ENCODE measurements at regions not wholly inside any gene's neighbourhood (a gene's known extent, or its start where the extent isn't known, plus 50 kb on each side); places are given as distances from the start of the nearest gene placed in this dataset.

GRCh38 chr20:63100174-63100925, 93.6 kb upstream of the BHLHE23 start:
- Histone ChIP-seq H3K4me3 (ENCODE audit: low read depth in 2 of 2, low read length in 1 of 2) (no peak overlapping the region), H3K4me1 (ENCODE audit: control insufficient read depth in 1 of 2, insufficient read depth in 2 of 2, low read depth in 1 of 2, low read length in 1 of 2) (no peaks in the 10 kb centered on the region; a peak in 1 of 4 replicates), H3K36me3 (replicated peaks in 1 of 2; ENCODE audit: control insufficient read depth in 1 of 2, insufficient read depth in 2 of 2, low read length in 1 of 2) (no peaks in the 10 kb centered on the region), H4K20me1 (ENCODE audit: insufficient read depth) (no peaks in the 10 kb centered on the region), H3K9ac (no peak overlapping the region), H3K9me3 (no peaks in the 10 kb centered on the region), H3F3A (replicated peaks; ENCODE audit: insufficient read depth) (no peaks in the 10 kb centered on the region), H3K4me2 (no peak overlapping the region), H3K9me2 (no peaks in the 10 kb centered on the region), H3K27ac (ENCODE audit: low read depth in 2 of 2, low read length in 1 of 2) (no peak overlapping the region), H3K79me2 (ENCODE audit: insufficient read depth) (no peaks in the 10 kb centered on the region), H3K27me3 (ENCODE audit: insufficient read depth) (peaks cover 12% of the 10 kb centered on the region), H2AFZ (ENCODE audit: low read depth) (no peak overlapping the region)
- TF ChIP-seq, protein P1, sequence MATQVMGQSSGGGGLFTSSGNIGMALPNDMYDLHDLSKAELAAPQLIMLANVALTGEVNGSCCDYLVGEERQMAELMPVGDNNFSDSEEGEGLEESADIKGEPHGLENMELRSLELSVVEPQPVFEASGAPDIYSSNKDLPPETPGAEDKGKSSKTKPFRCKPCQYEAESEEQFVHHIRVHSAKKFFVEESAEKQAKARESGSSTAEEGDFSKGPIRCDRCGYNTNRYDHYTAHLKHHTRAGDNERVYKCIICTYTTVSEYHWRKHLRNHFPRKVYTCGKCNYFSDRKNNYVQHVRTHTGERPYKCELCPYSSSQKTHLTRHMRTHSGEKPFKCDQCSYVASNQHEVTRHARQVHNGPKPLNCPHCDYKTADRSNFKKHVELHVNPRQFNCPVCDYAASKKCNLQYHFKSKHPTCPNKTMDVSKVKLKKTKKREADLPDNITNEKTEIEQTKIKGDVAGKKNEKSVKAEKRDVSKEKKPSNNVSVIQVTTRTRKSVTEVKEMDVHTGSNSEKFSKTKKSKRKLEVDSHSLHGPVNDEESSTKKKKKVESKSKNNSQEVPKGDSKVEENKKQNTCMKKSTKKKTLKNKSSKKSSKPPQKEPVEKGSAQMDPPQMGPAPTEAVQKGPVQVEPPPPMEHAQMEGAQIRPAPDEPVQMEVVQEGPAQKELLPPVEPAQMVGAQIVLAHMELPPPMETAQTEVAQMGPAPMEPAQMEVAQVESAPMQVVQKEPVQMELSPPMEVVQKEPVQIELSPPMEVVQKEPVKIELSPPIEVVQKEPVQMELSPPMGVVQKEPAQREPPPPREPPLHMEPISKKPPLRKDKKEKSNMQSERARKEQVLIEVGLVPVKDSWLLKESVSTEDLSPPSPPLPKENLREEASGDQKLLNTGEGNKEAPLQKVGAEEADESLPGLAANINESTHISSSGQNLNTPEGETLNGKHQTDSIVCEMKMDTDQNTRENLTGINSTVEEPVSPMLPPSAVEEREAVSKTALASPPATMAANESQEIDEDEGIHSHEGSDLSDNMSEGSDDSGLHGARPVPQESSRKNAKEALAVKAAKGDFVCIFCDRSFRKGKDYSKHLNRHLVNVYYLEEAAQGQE (IDR thresholded peaks at IDR 0.05; ENCODE audit: low read depth, low read length) = no peak
- POLR2A ChIA-PET = no interaction called here
- CTCF ChIA-PET = no interaction called here
- no peak for DNase-seq
- 13% methylated on average over 10 of the region's 14 CpGs for WGBS (ENCODE audit: low lambda C conversion rate)

DNA sequence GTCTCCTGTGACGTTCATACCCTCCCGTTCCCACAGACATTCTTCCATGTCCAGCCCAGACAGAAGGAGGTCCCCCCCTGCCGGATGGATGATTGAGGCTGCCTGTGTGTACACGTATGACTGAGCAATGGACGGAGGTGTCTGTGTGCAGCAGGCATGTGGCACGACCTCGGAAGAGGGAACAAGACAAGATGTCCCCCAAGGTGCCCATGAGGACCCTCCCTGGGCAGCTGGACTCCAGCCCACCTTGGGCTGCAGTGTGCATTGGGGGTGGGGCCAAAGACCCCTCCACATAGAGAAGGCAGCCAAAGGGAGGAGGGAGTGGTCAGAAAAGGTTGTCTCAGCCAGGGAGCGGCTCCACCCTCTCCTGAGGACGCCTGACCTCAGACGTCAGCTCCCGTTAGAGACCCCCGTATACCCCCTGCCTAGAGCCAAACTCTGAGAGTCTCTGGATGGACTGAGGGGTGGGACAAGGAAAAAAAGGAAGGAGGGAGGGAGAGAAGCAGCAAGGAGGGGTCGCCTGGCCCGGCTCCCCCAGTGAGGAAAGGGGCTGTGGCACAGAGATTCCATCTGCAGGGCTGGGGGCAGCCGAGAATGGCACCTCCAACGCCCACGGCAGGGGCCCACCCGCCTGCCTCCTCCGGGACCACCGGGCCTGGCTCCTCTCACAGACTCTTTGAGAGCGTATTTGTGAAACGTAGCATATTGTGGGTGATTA, 92.9 kb upstream of the BHLHE23 start:
- no peaks in the 10 kb centered on the region for H3K9me2 ChIP-seq
- DNase-seq = no peak
- ChIA-PET CTCF (no interaction called here), POLR2A (no interaction called here)
- peaks cover 19% of the 10 kb centered on the region for H3K27me3 ChIP-seq (ENCODE audit: insufficient read depth)
- no peak overlapping the region for H3K4me3 ChIP-seq (ENCODE audit: low read depth in 2 of 2, low read length in 1 of 2)
- no peak overlapping the region for H3K9ac ChIP-seq
- H3F3A ChIP-seq (replicated peaks; ENCODE audit: insufficient read depth) = no peaks in the 10 kb centered on the region
- H3K36me3 ChIP-seq (replicated peaks in 1 of 2; ENCODE audit: control insufficient read depth in 1 of 2, insufficient read depth in 2 of 2, low read length in 1 of 2) = no peaks in the 10 kb centered on the region
- H3K79me2 ChIP-seq (ENCODE audit: insufficient read depth) = no peaks in the 10 kb centered on the region
- no peak overlapping the region for H2AFZ ChIP-seq (ENCODE audit: low read depth)
- TF ChIP-seq TAF1 (IDR thresholded peaks at IDR 0.05; ENCODE audit: borderline replicate concordance, low read depth, low read length) (no peak), JUND (IDR thresholded peaks at IDR 0.05) (no peak), POLR2AphosphoS5 (IDR thresholded peaks at IDR 0.05; ENCODE audit: low read depth, low read length) (no peak), USF1 (IDR thresholded peaks at IDR 0.05; ENCODE audit: borderline replicate concordance, low read depth) (no peak), TEAD4 (IDR thresholded peaks at IDR 0.05; ENCODE audit: borderline replicate concordance, insufficient read depth) (no peak)
- no peaks in the 10 kb centered on the region for H4K20me1 ChIP-seq (ENCODE audit: insufficient read depth)
- WGBS (ENCODE audit: low lambda C conversion rate) = 5% methylated on average over 20 of the region's 22 CpGs
- no peaks in the 10 kb centered on the region for H3K9me3 ChIP-seq
- no peak overlapping the region for H3K4me2 ChIP-seq
- no peaks in the 10 kb centered on the region; a peak in 1 of 4 replicates for H3K4me1 ChIP-seq (ENCODE audit: control insufficient read depth in 1 of 2, insufficient read depth in 2 of 2, low read depth in 1 of 2, low read length in 1 of 2)
- no peak overlapping the region for H3K27ac ChIP-seq (ENCODE audit: low read depth in 2 of 2, low read length in 1 of 2)

Measured in SK-N-SH (cell line).